ENCODE measurements at regions not wholly inside any gene's neighbourhood (a gene's known extent, or its start where the extent isn't known, plus 50 kb on each side); places are given as distances from the start of the nearest gene placed in this dataset.
"Not testable (repeated sequence)": the region's sequence is repeated elsewhere in the genome, so short reads cannot be mapped to it uniquely, and the experiment has no call there.

DNA sequence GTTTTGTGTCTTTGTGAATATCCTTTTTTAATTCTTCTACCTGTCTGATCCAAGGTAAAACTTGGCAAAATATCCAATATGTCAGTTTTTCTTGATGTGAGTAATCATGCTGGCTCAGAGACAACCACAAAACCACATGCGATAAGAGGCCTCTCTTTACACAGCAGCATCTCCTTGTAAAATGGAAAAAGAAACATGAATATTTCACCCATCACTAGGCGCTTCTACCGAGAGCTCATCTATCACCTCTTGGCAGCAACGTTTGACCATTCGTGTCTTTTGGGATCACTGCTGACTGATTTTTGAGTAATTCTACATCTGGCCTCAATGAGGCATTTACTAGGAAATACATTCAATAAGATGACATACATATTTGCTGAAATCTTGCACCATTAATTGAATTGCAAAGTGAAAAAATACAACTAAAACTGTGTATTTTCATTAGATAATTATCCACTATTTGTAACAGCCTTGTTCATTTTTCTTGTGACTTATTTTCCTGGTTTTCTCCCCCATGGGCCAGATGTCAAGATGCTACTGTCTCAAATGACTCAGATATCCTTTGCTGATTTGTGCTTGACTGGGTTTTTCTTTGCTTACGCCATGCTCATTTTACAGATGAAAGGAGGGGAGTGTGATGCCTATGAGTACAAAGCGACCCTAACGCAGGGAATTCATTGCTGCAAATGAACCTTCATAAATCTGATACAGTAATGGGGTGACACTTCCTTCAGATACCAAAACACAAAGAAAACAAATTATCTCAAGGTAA, 467.5 kb downstream of the FBXO15 start:
- no peak for ATAC-seq (ENCODE audit: poor library complexity)
- no peak for DNase-seq
- intact Hi-C loops (cut with DNase I): no loop called here

DNA sequence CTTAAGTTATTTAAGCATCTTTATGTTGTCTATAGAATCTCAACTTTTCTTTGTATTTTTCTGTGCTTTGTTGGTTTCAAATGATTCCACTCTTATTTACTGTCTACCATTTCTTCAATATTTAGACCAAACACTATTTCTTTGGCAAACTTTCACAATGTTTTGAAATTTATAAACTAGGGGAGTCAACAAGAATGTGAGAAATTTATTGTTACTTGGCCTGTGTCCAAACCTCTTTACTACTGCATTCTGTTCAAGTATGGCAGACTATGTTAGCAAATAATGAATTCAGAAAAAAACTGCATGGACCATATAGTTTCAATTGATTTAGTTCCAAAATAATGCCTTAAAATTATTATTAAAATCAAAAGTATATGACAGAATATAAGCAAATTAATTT, 470.2 kb downstream of the FBXO15 start:
- ATAC-seq (ENCODE audit: poor library complexity) (no peak), DNase-seq (no peak)
- intact Hi-C loops (cut with DNase I): no loop called here

DNA sequence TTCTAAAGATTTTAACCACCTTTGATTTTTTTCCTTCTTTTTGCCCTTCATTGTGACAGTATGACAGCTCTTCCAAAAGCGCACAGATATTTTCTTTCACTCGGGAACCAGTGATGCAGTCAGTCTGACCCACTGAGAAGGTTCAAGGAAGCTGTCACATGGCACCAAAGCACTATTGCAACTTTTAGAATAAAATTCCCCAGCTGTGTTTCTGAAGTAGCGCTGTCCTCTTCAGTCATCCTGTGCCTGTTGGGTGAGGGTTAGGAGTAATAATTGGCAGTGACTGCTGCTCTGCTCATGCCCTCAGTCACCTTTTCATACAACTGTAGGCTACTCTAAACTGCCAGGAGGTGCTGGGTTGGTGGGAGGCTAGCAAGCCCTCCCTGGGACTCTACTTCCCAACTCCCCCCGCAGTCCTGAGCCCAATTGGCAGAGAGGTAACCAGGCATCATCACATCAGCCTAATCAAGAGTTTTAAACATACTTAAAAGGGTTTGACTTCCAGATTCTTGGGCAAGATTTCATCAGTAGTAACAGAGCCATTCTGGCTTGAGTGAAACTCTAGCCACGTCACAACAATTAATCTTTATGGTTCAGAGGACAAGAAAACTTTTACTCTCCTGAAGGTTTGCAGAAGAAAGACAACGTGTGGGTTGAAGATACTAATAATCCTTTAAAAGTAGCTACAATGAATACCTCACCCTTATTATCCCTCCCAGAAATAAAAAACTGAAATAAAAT, 473.3 kb downstream of the FBXO15 start:
- ATAC-seq (ENCODE audit: poor library complexity): no peak
- intact Hi-C loops (cut with DNase I): no loop called here
- no peak for DNase-seq

DNA sequence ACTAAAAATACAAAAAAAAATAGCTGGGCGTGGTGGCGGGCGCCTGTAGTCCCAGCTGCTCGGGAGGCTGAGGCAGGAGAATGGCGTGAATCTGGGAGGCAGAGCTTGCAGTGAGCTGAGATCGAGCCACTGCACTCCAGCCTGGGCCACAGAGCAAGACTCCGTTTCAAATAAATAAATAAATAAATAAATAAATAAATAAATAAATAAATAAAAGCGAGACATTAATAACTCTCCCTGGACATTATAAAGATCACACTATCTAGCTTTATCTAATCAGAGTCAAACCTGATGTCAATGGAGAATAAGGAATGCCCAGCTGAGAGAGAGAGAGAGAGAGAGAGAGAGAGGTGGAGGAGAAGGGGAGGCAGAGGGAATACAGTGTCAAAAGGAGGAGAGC, 476.2 kb downstream of the FBXO15 start:
- intact Hi-C loops (cut with DNase I); ATAC-seq (ENCODE audit: poor library complexity); DNase-seq: not testable (repeated sequence)

DNA sequence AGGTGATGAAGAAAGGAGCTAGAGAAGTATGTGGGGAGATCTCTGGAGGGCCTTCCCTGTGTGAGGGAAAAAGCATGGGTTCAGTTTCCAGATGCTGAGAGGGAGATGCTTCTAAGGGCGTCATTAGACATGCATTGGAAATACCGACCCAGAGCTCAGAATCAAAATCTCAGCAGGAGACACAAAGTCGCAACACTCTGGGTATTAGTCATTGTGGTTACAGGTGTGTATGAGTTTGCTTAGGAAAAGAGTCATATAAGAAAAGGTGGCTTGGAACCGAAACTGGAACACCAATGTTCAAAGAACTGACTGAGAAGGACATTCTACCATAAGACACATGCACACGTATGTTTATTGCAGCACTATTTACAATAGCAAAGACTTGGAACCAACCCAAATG, 477.1 kb downstream of the FBXO15 start:
- intact Hi-C loops (cut with DNase I): no loop called here
- no peak for ATAC-seq (ENCODE audit: poor library complexity)
- no peak for DNase-seq

DNA sequence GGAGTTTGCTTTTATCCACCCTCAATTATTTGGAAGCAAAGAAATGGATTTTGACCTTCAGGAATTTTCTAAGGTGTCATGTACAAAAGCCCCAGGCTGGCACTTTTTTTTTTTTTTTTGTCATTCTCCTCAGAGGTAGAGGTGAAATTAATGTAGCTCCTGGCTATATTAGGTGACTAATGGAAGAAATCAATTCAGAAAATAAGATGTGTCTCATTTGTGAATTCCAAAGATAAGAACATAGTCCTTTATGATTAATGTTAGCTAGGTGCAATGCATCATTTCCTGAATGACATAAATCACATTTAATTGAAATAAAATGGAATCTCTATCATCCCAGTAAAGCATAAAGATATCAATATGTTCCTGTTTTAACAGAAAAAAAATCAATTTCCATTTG, 477.6 kb downstream of the FBXO15 start:
- intact Hi-C loops (cut with DNase I): no loop called here

DNA sequence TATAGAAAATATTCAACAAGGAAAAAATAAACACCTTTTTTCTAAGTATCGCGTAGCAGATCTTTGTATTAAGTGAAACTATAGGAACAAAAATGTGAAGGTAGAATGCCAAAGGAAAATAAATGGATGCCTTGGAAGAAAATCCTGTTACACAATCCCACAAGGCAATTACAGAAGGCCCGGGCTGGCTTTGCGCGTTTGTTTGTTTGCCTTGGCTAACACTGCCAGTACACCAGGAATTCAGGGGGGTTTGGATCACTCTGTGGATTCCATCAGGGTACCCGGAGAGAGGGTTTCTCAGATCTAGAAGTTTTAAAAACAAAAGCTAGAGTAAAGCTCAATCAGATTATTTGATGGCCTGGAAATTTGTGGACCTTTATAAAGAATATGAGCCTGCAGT, 478.3 kb downstream of the FBXO15 start:
- no peak for DNase-seq
- ATAC-seq (ENCODE audit: poor library complexity): no peak
- intact Hi-C loops (cut with DNase I): no loop called here

More for the DNA sequence above, 477.6 kb downstream of the FBXO15 start:
- no peak for DNase-seq
- no peak for ATAC-seq (ENCODE audit: poor library complexity)

DNA sequence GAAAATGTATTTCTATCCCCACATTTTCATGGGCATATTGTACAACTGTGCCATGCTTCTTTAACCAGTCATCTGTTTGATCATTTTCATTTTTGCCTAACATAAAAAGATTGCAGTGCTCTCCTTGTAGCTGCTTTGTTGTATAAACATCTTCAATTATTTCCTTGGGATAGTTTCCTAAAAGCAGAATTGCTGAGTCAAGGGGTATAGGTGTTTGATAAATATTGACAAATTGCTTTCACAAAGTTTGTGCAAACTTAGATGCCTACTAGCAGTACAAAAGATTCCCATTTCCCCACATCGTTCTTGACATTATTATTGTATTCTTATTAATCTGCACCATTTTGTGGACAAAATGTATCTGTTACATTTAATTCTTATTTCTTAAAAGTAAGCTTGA, 479.6 kb downstream of the FBXO15 start:
- ATAC-seq (ENCODE audit: poor library complexity) (no peak), DNase-seq (no peak)
- intact Hi-C loops (cut with DNase I): no loop called here

DNA sequence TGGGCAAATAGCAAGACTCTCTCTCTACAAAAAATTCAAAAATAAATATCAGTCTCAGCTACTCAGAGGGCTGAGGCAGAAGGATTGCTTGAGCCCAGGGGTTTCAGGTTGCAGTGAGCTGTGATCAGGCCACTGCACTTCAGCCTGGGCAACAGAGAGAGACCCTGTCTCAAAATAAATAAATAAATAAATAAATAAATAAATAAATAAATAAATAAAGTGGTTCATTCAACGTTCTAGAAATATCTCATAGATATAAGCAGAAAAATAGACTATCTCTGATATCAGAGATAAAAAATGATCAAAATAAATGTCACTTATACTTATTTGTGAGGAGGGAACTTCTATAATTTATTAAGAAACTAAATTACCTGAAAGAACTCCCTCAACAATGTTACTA, 480.9 kb downstream of the FBXO15 start:
- no peak for DNase-seq
- intact Hi-C loops (cut with DNase I): no loop called here
- ATAC-seq (ENCODE audit: poor library complexity): no peak

DNA sequence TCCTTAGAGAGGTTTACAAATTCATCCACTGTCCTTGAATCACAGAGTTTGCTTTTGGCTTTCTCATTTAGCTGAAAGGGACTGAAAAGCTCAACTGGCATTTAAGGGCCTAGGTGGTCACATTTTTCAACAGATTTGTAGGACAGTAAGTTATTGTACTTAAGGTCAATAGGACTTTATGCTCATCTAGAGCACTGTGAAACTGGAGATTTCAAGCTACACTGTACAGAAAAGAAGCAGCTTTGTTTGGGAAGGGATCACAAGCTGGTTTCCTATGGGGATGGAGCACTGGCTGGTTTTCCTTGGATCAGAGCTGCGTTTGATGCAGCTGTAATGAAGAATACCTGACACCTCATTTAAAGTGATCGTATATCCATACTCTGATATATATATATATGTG, 482.7 kb downstream of the FBXO15 start:
- ATAC-seq (ENCODE audit: poor library complexity) (no peak), DNase-seq (no peak)
- intact Hi-C loops (cut with DNase I): no loop called here

DNA sequence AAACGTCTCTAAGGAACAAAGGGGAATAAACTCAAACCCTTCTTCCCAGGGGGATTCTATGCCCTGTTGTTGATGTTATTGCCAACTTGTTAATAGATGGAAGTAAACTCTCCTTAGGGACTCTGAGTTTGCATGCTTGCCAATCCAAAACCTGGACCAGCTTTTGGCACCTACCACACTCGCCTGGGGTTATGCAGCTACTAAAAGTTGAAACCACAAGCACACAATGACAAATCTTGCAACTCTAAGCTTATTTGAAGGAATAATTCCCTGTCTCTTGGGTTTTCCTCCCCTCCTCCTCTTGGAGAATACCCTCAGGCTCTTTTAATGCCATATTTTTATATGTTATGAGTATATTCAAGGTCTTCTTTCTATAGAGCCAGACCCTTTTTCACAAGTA, 484.1 kb downstream of the FBXO15 start:
- DNase-seq: no peak
- intact Hi-C loops (cut with DNase I): no loop called here
- no peak for ATAC-seq (ENCODE audit: poor library complexity)

DNA sequence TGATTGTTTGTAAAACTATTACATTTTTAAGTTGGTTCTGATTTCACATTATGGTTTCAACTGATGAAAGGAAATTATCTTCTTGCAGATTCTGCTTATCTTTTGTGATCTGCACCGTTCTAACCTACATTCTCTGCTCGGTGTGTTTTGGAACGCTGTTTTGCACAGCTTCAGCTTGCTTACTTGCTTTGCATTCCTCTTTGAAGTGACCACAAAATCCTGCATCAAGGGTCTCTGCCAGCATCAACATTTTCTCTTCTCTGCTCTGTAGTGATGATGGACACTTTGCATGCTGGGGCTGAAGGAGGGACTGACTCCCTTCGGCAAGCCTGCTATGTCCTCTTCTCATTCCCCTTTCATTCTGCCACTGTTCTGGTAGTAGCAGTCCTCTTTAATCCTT, 485.2 kb downstream of the FBXO15 start:
- no peak for DNase-seq

DNA sequence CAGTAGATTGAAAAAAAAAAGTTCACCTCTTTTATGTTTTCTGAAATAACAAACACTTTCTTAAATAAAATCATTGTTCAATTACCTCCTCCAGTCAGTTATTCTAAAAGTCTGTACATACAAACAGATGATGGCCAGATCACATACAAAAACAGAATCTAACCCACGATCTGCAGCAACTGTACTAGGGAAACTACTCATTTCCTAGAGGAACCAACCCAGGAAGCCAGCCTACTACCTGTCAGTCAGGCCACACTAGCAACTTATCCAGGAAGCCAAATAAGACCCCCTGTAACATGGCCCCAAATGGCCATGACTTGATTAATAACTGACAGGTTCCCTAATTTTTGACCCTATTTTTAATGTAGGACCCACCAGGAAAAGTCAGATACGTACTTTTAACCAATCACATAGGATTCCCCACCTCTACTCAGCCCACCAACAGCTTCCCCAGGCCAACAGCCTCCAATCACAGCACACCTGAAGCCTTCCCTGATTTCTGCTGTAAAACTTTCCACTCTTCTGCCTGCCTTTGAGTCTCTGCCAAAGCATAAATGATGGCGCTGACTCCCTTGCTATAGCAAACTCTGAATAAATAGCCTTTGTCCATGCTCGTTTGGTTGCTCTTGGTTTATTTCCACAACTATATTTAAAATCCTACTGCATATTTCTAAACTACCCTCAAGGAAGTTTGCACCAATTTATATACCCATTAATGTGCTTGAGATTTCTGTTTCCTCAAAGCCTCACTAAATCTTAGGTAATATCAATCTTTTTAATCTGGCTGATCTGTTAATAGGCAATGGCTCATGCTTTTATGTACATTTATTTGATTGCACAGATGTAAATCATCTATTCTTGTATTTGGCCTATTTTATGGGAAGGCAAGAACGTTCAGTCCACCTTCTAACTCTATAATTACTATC, 486.4 kb downstream of the FBXO15 start:
- intact Hi-C loops (cut with DNase I): no loop called here
- DNase-seq (no peak), ATAC-seq (ENCODE audit: poor library complexity) (no peak)

More for the DNA sequence above, 485.2 kb downstream of the FBXO15 start:
- intact Hi-C loops (cut with DNase I): no loop called here
- no peak for ATAC-seq (ENCODE audit: poor library complexity)

DNA sequence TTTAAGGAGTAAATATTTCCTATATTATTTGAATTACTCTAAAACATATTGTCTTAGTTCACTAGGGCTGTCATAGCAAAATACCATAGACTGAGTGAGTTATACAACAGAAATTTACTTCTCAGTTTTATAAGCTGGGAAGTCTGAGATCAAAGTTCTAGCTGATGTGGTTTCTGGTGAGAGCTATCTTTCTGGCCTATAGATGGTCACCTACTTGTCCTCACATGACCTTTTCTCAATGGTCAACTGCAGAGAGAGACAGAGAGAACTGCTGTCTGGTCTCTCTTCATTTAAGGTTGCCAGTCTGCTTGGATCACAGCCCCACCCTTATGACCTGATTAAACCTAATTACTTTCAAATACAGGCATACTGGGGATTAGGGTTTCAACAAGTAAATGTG, 490.9 kb downstream of the FBXO15 start:
- intact Hi-C loops (cut with DNase I): no loop called here
- ATAC-seq (ENCODE audit: poor library complexity): no peak
- DNase-seq: no peak

DNA sequence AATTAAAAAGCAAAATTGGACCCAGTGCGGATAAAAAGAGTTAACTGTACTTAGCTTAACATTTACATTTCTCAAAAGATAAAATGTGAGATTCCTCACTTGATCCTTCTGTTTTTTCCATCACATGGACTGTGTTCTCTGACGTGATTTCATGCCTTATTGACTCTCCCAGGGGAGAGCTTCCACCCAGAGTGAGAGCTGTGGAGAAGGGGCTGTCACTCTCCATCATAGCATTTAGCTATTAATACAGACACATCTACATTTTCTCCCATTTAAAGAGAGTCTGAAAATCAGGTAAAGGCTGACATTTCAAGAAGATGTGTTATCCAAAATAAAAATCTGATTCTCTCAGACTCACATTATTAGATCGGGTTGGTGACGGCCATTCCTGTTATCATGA, 493.8 kb downstream of the FBXO15 start:
- DNase-seq: no peak
- no peak for ATAC-seq (ENCODE audit: poor library complexity)
- intact Hi-C loops (cut with DNase I): no loop called here

DNA sequence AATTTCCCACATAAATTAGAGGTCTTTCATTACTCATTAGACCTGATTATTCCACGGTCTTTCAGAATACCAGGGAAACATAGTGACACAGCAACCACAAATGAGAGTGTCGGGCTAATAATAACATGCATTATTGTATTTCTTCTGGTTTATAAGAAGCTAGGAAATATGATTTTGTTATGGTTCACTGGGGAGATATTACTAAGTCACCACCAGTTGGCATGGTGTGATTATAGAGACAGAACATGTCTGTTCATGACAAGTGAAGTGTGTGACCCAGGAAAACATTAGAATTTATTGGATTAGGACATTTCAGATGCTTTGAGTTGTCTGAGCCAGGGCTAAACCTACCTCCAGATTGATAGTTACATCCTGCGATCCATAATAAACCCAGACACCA, 494.4 kb downstream of the FBXO15 start:
- DNase-seq: no peak
- ATAC-seq (ENCODE audit: poor library complexity): no peak
- intact Hi-C loops (cut with DNase I): no loop called here

DNA sequence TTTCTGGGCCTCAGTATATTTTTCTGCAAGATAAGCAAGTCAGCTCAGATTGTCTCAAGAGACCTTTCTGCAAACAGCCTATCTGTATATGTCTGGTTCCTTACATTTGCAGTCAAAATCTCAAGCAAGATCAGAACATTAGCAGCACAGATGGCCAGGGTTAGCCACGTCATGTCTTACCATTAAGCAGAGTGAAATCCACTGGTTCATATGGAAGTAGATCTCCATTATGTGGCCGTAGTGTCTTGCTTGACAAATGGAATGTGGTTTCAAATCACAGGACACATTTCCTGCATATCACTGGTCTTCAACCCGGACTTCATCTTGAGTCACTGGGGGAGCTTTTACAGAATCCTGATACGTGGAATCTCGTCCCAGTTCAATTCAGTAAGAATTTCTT, 500.2 kb downstream of the FBXO15 start:
- DNase-seq: no peak
- intact Hi-C loops (cut with DNase I): no loop called here
- ATAC-seq (ENCODE audit: poor library complexity): no peak

DNA sequence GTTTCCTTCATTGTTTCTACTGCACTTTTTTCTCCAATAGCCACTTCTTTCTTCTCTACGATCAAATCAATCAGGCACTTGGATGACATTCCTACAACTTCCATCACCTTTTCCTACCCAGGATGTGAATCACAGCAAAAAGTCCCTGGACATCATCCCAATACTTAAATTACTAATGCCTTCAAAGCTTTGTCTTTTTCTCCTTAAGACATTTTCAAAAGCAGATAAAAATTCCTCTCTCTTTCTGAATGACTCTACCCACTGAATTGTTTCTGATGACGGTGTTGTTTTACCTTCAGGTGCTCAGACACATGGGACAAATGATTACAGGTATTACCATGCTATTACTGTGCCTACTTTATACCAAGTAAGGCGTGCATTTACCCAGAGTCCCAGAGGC, 500.9 kb downstream of the FBXO15 start:
- ATAC-seq (ENCODE audit: poor library complexity): no peak
- DNase-seq: no peak
- intact Hi-C loops (cut with DNase I): no loop called here

DNA sequence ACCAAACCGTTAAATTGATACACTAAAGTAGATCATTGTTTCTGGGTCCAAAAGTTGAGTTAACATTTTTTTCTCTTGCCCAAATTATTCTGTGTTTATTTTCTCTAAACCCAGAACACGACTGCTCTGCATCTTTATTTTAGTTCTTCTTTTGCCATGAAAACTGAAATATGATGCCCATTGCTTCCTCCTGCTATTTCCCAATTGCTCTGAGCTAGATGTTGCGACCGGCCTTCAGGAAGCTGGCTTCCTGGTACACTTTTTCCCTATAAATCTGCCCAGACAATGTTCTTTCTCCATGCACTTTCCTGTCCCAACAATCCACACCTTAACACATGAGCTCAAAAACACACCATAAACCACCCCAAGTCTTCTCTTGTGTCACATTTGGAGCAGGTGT, 501.4 kb downstream of the FBXO15 start:
- intact Hi-C loops (cut with DNase I): no loop called here

More for the DNA sequence above, 501.4 kb downstream of the FBXO15 start:
- no peak for ATAC-seq (ENCODE audit: poor library complexity)
- DNase-seq: no peak

All from Right ventricle myocardium superior (tissue), 1 donor.